B cell (primary cell): ENCODE measurements at regions not wholly inside any gene's neighbourhood (a gene's known extent, or its start where the extent isn't known, plus 50 kb on each side); places are given as distances from the start of the nearest gene placed in this dataset.

ENCODE experiments used
- CTCF ChIP-seq: fragments of 200-600 bp; IDR thresholded peaks from one replicate; pipeline ENCODE4 v1.8.0; 2022; ENCODE audit warnings: antibody characterized with exemption, mild to moderate bottlenecking
- EZH2 ChIP-seq: IDR thresholded peaks from 2 replicates; pipeline ENCODE4 v1.6.1; 2012; ENCODE audit warnings: borderline replicate concordance, low read depth, mild to moderate bottlenecking, moderate library complexity, low read length; ENCODE audit not compliant: insufficient read depth, poor library complexity, severe bottlenecking

GRCh38 chr17:51376739-51377138 is 116.4 kb downstream of the UTP18 start:
- TF ChIP-seq CTCF, result no peak
- TF ChIP-seq EZH2, result no peak
